ENCODE measurements at regions not wholly inside any gene's neighbourhood (a gene's known extent, or its start where the extent isn't known, plus 50 kb on each side); places are given as distances from the start of the nearest gene placed in this dataset.

DNA sequence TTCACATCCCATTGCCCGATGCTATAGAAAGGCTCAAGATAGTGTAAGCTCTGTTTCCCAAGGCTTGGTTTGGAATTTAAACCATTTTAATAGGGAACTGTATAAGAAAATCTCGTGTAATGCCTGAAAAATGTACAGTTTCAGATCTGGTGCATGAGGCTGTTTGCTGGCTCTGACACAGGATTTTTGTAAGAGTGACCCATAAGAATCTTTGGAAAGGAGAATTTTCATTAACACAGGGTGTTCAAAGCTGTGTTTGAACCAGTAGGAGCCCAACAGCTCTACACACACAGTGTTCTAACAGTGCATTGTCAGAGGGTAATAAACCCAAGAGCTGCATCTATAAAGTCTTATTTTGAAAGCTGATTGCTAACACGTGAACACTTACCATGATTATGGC, 293.5 kb downstream of the PRL start:
- no peak for DNase-seq

DNA sequence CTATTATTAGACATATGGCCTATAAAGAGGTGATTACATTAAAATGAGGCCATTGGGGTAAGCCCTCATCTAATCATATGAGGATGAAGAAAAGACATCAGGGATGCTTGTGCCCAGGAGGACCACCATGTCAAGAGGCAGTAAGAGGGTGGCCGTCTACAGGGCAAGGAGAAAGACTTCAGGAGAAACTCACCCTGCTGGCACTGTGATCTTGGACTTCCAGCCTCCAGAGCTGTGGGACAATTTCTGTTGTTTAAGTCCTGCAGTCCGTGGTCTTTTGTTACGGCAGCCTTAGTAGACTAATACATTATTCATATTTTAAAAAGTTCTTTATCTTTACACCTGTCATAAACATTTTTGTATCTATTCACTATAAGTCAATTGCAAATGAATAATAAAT, 290.0 kb downstream of the PRL start:
- no peak for DNase-seq

DNA sequence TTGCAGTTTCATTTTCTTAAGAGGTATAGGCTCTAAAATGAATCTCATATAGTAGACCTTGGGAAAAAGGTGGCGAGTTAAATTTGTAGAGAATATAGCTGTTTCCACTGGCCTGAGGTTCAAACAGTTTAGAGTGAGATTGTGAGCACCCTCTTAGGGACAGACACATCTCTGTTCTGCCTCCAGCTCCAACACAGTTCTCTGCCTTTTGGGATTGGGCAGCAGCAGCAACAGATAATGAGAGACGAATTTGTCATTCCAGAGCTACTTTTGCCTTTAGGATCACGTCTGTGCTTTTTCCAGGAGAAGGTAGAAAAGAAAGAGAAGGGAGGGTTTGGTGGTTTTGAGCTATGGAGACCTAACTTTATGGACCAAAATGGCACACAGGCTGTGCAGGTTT, 289.4 kb downstream of the PRL start:
- no peak for DNase-seq

DNA sequence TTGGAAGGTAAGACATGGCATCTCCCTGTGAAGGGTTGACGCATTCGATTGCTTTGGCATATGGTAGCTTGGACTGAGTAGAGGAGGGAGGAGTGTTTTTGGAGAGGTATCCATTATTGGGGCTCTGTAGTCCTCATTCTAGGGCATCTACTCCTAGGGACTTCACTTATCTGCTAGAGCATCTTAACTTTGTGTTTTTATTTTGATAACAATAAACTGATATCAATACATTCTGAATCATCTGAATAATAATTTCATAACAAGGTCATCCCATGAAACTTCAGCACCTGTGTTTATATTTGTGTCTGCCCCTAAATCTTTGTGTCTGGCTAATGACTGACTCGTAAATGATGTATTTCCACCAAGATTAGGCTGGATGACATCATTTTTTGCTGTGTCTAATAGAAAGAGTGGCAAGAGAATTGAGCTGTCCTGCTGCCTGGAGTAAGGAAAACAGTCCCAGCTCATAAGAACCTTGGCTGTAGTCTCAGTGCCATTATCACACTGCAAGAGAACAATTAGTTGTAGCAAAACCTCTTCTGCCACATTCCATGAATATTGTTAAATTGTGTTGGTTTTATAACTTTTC, 288.5 kb downstream of the PRL start:
- peak in 1 of 3 donors; percentile 18 for DNase-seq

DNA sequence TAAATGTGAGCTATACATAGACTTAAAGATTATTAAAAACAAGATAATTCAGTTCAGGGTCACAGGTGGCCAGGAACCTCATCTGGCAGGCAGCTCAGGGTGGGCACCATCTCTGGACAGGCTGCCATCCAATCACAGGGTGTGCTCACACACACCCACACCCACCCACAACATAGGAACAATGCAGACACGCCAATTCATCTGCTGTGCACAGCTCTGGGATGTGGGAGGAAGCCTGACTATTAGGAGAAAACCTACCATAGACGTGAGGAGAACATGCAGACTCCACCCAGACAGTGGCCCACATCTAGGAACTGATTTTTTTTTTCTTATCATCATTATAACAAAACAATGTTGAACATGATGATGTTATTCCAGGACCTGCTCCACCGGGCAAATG, 286.7 kb downstream of the PRL start:
- DNase-seq = no peak

DNA sequence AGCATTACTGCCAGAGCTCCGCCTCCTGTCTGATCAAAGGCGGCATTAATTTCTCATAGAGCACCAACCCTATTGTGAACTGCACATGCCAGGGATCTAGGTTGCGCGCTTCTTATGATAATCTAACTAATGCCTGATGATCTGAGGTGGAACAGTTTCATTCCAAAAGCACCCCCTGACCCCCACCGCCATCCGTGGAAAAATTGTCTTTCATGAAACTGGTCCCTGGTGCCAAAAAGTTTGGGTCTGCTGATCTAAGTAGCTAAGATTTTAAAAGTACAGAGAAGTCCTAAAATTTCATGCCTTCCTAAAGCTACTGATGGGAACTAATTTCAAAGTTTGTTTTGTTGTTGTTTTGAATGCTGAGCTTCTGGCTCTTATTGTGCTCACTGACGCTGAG, 281.6 kb downstream of the PRL start:
- DNase-seq = no peak

DNA sequence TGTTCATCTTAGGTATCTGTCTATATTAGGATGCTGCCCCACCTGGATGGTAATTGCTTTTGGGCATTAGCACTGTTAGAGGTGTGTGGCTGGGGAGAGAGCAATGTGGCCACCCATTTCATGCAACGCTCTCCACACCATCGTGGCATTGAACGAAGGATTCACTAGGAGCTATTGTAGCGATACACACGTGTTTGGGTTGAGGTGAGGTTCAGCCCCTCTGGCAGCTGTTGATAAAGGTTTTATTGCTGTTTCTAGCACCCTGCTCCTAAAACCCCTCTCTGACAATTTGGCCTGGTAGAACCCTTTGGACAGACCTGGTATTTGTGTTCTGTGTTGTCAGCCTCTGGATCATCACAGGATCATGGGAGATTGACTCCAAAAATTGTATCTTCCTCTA, 280.9 kb downstream of the PRL start:
- DNase-seq = no peak

DNA sequence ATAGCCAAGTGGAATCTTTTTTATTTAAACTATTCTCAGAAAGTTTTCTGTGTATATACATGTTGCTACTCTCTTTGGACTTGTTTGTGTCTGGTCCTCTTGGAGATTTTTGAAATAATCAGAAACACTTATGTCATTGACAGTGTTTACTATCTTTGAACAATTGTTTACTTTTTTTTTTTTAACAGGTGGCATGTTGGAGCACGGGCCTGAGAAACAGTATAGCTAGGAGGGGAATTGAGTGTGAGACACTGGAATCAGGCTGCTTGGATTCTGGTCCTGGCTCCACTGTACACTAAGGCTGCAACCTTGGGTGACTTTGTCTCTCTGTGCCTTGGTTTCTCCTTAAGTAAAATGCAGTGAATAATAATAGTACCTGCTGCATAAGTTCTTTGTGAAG, 279.6 kb downstream of the PRL start:
- DNase-seq = no peak

DNA sequence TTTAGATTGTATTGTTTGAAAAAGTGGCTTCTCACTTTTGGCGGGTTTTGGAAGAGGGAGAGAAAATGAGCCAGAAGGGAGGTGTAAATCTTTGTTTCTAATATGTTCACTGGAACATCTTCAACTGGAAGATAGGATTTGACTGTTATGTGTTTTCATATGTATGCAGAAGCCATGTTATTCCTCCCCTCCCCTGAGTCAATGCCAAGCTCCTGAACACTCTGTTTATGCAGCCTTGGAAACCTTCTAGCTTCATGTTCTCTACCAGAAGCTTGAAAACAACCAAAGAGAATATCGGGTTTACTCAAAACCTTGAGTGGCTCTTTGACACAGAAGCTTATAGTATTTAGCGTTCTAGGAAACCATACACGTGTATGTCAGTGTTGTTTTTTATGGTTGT, 279.1 kb downstream of the PRL start:
- DNase-seq = no peak

DNA sequence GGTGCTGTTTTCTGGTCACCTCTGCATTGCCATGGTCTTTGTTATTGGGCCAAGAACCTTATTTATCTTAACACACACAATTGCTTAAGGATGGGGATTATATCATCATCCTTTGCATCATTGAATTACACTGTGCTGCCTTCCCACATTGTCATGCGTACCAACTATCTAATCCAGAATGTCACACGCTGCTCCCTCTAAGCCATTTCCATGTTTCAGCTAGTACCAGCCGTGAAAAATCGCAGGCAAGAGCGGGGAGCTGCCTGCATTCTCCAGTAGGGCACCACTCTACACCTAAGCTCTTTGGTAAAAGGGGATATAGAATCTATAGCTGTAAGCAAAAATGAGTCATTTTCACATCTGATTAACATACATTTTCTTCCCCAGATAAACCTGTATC, 277.0 kb downstream of the PRL start:
- DNase-seq = peak in 2 of 3 donors; percentile 29

DNA sequence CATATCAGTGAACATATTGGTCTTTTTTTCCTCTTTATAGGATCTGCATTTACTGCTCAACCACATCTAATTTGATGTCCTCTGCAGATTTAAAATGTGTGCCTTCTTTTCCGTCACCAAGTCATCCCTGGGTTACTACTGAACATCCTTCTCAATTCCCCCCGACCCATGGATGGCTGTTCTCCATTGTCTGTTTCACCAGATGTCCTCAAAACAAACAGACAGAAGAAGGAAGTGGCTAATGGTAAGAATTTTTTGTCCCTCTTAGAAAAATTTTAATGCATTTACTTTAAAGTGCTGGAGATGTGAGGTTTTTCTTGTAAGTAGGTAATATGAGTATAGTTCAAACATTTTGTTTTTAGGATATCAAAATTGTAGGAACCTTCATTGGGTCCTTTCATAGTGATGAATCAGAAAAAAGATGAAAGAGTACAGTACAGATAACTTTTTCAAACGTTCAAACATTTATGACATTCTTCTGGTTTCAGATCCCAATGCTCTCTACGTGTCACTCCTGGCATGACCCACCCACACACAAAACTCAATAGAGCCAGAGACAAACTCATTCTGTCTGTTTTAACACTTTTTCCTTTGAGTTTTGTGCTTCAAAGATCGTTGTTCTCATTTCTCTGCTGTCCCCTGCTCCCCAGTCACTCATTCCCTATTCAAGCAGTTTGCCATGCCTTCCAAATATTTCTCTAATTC, 276.4 kb downstream of the PRL start:
- DNase-seq = peak; percentile 40 to 46 (median 42)

DNA sequence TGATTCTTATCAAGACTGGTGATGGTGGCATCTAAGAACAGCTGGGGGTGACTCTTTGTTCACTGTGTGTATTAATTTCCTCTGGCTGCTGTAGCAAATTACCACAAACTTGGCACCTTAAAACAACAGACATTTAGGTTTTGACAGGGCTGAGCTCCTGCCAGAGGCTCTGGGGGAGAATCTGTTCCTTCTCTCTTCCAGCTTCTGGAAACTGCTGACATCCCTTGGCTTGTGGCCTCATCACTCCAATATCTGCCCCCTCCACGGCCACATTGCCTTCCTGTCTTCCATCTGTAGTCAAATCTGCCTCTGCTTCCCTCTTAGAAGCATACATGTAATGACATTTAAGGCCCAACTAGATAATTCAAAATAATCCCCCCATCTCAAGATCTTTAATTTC, 274.9 kb downstream of the PRL start:
- DNase-seq = no peak

DNA sequence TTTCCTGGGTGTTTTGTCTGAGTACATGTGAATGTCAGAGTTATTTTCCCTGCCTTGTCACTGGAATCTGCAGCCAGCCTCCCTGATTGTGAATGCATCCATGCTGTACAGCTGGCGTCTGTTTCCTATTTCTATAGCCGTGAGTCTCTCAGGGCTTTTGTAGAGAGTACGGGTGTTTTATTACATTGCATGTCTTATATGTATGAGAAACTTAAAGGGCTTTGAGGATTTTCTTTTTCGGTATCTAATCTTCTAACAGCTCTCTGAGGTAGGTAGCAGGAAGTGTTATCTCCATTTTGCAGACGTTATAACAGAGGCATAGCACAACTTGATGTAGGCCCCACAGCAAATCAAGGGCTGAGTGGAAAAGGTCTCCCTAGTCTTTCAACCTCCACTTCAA, 272.9 kb downstream of the PRL start:
- no peak for DNase-seq

DNA sequence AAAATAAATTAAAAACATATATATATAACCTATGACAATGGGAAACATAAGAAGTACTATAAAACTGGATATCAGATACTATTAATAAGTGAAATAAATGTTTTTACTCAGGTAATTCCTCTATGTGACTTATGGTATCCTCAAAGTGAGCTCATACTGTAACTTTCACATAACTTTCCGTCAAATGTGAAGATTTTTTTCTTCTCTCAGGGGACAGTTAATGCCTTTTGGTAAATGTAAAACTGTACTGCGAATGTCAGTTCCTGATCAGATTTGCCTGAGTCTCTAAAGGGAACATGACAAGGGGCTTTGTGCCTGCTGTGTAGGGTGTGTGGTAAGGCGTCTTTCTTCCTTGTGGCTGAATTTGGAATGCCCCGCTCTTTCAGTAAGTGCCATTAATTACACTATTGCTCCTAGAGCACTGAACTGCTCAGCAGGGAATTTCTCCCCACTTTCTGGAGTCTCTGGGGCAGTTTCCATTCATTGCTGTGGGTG, 271.8 kb downstream of the PRL start:
- DNase-seq = peak; percentile 86 to 91 (median 91)

DNA sequence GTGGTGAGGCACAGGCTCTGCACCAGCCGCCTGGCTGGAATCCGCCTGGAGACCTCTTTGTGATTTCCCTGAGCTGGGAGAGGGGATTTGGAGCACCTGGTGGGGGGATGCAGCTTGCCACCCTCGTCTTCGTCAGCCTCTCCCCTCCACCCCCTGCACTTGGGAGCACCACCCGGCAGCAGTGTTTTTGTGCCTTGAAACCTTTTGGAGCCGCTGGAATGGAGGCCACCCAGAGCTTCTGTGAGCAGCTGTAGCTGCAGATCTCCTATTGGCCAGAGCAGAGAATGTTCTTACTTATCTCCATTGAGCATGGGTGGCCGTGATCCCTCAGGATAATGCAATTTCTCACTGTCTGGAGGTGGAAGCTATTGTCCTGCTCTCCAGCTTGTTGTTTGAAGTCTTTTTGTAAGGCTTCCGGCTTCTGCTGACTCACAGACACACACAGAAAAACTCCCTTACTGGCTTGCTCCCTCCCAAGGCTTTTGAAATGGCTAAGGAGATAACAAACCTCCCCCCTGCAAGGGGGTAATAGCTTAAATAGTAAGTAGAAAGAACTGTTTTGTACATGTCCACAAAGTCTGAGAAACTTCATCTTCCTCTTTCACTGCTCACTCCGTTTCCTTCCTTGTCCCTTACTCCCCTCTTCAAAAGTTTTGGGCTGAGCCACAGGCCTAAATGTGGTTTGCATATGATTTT, 271.2 kb downstream of the PRL start:
- peak; percentile 83 to 88 (median 84) for DNase-seq

DNA sequence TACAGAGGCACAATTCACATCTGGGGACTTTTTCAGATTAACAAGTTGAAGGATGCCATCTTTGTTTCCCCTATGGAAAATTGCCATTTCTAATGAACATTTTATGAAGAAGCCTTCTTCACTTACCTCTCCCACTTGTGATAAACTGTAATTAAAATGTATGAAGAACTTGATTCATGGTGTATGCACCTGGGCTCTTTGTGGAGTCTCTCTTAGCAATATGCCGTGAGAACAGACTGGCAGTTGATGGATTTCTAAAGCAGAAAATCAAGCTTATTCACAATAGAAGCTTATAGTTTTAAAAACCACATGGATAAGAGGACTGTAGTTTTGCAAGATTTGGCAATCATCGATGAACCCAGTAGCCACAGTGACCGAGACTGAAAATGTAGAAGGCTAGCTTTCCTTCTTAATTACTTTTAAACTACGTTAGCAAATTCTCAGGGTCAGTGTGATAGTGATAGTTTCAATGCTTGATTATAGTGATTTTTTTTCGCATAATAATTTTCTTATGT, 270.6 kb downstream of the PRL start:
- DNase-seq = no peak

DNA sequence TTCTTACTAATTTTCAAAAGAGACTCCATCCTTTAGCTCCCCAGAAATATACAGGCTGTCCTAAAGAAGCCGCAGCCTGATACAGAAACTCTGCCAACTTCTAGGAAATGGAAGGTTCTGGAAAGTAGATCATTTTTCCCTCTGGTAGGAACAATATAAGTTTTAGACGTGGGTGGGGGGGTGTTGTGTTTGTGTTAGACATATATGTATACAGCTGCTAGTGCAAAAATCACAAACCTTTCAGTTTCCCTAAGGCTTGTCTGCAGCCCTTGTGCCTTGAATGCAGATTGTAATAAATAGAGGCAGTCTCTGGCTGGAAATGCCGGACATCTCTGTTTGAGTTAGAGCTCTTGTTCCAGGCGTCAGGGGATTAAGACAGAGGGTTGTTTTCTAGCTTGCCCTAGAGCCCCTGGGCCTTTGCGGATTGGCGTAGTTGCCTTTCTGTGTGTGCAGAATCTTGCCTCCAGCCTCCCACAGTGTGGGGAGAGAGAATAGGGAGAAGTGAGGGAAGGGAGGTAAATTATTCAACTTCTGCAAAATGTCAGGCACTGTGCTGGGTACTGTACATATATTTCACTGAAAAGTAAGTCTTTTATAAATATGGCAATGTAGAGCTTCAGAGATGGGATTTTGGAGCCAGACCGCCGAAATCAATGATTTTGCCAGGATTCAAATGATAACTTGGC, 269.7 kb downstream of the PRL start:
- no peak for DNase-seq

DNA sequence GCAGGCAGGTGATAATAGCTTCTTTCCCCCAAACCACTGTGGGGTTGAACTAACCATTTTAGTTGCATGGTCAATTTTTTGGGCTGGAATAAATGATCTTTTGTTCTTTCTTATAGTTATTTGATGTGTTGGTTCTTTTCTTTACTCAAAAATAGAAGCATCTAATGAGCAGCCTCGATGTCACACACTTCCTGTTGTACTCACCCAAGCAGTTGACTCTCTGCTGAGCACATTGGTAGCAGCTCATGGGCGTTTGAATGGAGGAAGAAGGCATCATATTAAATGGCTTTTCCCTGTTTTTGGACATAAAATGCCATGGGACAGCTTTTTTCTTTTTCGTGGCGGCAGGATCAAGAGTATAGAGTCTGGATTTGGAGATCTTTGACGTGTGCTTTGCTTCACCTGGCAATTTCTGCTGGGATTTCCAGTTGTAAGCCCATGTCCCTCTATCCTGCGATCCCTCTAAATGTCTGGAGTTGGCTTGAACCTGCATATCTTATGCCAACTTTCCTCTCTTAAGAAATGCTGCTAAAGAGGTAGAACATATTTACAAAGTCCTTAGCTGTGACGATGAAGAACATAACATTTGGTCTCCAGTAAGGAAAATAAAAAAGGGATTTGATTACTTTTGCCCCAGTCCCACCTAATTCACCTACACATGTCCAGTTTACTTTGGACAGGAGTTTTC, 268.3 kb downstream of the PRL start:
- DNase-seq = peak; percentile 33 to 53 (median 42)

DNA sequence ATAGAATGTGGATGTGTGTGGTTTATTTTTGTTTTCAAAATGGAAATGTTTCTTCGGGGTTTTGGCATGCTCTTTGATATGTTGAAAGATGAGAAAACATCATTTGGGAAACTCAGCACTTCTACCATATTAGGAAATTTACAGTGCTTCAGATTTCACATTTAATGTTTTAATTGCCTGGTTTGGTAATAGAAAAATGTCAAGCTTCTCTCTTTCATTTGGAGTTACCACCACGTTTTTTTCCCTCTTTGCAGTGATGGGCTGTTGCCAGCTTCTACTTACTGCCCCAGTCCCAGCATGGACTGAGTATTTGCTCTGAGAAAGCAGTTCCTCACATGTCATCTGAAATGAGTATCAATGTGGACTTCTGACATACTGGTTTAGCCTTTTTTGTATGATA, 267.7 kb downstream of the PRL start:
- DNase-seq = peak in 2 of 3 donors; percentile 31 to 36

DNA sequence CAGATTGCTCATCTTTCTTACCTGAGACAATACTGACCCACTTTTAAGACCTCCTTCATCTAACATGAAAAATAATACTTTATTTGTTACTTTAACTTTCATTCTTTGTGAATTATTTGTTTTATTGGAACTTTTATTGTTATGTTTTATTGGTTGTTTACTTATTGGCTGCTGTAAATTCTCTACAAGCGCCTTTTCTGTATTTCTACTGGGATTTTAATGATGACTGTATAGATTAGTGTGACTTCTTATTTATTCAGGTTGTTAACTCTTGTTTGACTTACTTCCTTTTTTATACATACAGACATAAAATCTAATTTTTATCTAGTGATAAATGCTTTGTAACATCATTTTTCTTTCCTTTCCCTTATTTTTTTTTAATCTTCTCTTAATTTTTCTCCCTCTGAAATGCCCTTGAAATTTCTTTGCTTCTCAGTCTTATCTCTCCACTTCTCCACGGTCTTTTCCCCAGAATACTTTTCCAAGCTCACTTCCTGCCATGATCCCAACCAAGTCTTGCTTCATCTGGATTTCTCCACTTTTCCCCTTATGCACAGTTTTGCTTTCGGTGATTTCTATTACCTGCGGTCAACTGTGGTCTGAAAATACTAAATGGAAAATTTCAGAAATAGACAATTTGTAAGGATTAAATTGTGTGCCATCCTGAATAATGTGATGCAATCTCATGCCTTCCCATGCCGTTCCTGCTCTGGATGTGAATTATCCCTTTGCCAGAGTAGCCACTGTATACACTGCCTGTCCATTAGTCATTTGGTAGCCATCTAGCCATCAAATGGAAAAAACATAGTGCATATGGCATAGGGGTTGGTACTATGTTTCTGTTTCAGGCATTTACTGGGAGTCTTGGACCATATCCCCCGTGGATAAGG, 265.9 kb downstream of the PRL start:
- DNase-seq = no peak

DNA sequence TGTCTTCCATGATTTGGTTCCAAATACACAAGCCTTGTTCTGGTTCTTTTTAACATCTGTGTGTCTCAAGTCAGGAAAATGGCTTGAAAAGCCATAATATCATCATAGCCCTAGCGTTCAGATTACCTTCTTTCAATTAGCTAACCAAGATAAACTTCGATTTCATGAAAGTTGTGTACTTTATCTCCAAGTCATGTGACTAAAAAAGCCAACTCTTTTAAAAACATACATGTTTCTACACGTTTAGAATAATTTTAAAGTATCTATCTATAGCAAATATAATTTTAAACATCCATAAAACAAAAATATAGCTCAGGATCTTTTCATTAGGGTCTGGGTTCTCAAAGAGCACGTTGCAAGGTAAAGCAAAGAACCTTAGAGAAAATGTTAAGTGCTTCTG, 261.1 kb downstream of the PRL start:
- DNase-seq = no peak

DNA sequence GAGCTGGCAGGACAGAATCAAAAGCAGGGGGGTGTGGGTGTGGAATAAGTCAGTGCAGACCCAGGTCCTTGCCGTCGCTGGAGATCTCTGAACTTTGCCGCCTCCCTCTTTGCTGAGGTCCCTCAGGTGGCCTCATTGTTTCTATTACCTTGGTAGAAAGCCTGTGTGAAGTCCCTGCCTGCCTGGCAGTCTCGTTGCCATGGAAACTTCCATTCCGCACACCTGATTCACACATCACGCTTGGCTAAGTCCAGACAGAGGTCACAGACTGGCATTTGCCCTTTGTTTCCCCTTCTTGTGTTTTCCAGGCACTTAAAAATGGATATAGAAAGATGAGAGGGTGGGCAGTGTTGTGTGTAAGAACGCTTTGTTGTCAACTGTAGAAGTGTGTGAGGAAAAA, 260.6 kb downstream of the PRL start:
- no peak for DNase-seq

Data from suppressor macrophage treated with lipopolysaccharide for 1 hour (primary cell).